NCI-H446 (cell line): ENCODE measurements at regions not wholly inside any gene's neighbourhood (a gene's known extent, or its start where the extent isn't known, plus 50 kb on each side); places are given as distances from the start of the nearest gene placed in this dataset.

Source experiments
- DNase-seq, 2 experiments: peaks; one replicate each; lab custom pipeline; 2025; lab: John Stamatoyannopoulos, UW

- DNase-seq = no peak
Observed at GRCh38 chr6:156057869-156058268, 602.2 kb upstream of the NOX3 start.

GRCh38 chr6:156056085-156056484, 600.4 kb upstream of the NOX3 start:
- no peak for DNase-seq

GRCh38 chr6:156053626-156054025, 598.0 kb upstream of the NOX3 start:
- DNase-seq = no peak

- DNase-seq = no peak
Observed at GRCh38 chr6:156046841-156047449, 591.3 kb upstream of the NOX3 start.

- no peak for DNase-seq
Observed at GRCh38 chr6:156046268-156046665, 590.6 kb upstream of the NOX3 start.

GRCh38 chr6:156045401-156046267, 590.0 kb upstream of the NOX3 start:
- no peak for DNase-seq

GRCh38 chr6:156033598-156033997, 578.0 kb upstream of the NOX3 start:
- no peak for DNase-seq

- DNase-seq = no peak
Observed at GRCh38 chr6:156031516-156031915, 575.9 kb upstream of the NOX3 start.

GRCh38 chr6:156030053-156030452, 574.4 kb upstream of the NOX3 start:
- DNase-seq = no peak

GRCh38 chr6:156029286-156029985, 573.8 kb upstream of the NOX3 start:
- no peak for DNase-seq

GRCh38 chr6:156028335-156029131, 572.9 kb upstream of the NOX3 start:
- no peak for DNase-seq

GRCh38 chr6:156027248-156027626, 571.6 kb upstream of the NOX3 start:
- no peak for DNase-seq

GRCh38 chr6:156026486-156027247, 571.0 kb upstream of the NOX3 start:
- no peak for DNase-seq

- DNase-seq = no peak
Observed at GRCh38 chr6:156024339-156024738, 568.7 kb upstream of the NOX3 start.

GRCh38 chr6:156021746-156022396, 566.2 kb upstream of the NOX3 start:
- no peak for DNase-seq

- DNase-seq = no peak
Observed at GRCh38 chr6:156017838-156018237, 562.2 kb upstream of the NOX3 start.

GRCh38 chr6:156016186-156016976, 560.7 kb upstream of the NOX3 start:
- DNase-seq = no peak

- no peak for DNase-seq
Observed at GRCh38 chr6:156013155-156013554, 557.5 kb upstream of the NOX3 start.

GRCh38 chr6:156009656-156010055, 554.0 kb upstream of the NOX3 start:
- no peak for DNase-seq

- DNase-seq = no peak
Observed at GRCh38 chr6:156004796-156005195, 549.2 kb upstream of the NOX3 start.
